ENCODE measurements at regions not wholly inside any gene's neighbourhood (a gene's known extent, or its start where the extent isn't known, plus 50 kb on each side); places are given as distances from the start of the nearest gene placed in this dataset.

DNA sequence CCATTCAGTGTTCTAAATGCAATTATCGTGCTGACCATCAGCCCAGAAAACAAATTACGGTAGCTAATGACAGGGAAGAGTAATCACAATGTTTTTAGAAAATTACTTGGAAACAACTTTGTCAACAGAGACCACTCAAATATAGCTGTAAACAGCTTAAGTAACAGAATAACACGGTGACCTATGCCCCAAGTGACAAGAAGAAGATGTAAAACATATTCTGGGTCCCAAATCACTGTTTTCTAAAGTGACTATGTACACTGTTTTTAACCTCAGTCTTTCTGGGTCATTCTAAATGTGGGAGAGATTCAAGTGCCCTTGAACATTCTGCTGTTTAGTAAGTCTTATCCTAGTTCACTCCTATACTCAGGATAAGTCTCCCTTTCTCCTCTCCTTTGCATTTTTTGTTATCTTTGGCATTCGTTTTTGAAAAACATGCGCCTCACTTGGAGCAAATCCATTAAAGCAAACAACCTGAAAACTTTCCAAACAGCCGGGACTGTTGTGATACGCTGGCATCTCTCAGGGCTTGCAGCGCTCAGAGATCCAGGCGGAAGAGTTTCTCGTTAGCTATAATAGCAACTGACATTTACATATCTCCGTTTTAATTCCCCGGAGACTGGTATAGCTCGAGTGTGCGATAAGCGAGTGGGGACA lies 114.5 kb upstream of the SOX4 start:
- DNase-seq: no peak

DNA sequence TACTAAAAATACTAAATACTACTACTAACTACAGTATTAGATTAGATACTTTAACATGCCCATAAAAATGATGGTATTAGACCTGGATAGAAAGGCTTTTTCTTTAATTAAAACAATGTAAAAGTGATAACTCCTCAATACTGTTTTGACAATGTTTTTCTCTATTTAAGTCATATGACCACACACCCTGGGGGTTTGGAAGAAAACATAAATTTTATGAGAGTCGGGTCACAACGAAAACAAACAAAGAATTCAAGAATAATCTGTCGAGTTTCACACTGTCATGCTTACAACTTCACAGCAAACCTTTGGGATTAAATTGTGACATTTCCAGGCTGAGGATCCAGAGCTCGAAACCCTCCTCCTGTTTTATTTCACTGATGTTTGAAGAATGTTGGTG lies 107.4 kb upstream of the SOX4 start:
- DNase-seq: no peak

DNA sequence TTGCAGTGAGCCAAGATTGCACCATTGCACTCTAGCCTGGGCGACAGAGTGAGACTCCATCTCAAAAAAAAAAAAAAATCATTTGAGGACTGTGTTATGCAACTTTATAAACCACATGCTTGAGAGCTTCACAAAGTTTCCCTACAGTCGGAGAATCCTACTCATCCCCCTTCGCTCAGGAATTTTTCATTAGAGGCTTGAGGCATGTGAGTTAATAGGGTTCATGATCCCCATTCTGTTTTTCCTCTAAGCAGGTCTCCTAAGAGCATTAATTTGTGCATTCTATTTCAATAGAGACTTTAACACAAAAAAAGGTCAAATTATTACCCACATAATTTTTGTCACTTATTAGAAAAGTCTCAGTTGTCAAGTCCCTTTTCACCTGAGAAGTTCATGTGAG lies 103.7 kb upstream of the SOX4 start:
- no peak for DNase-seq

DNA sequence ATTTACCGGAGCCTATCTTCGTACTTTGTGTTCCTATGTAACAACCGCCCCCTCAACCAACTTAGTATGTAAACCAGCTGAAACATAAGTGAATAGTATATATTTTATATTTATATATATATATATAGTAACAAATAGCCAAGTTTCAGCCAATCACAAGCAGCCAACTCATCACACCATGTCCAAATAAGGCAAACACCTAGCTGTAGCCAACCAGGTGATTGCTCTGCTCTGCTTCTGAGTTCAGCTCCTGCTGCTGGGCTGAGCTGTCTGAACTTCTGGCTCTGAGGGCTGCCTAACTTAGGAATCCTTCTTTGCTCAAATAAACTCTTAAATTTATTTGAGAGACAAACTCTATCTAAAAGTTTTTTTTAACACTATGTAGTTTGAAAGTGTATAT lies 101.6 kb upstream of the SOX4 start:
- DNase-seq: no peak

DNA sequence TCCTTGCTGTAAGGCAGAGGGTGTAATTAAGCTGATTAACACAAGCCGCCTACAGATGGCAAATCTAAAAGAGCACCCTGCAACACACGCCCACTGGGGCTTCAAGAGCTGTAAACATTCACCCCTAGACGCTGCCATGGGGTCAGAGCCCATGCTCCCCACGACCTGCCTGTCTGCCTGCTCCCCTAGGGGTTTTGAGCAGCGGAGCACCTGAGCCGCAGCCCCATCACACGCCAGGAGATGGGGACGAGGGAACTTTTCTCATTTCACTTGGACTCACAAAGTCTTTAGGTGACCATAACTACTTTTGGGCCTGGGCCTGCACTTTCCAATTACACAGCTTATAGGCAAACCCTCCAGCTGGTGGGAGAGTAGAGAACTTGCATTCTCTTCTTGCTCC lies 99.0 kb upstream of the SOX4 start:
- no peak for DNase-seq

DNA sequence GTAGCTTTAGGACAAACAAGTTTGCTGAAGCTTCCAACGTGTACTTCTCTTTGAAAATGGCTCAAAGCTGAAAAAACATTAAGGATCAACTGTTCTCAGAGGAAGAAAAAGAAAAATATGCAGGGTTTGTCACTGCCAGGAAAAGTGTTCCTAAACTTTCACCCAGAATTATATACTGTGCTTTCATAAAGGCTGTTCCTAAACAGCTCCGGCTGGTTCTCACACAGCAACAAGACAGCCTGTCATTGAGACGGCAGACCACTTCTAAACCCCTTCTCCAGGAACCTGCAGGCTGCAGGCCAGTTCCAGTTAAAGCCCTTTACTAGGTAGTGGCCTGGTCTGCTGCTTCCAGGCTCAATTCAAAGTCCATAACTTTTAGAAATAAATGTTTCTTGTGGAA lies 97.4 kb upstream of the SOX4 start:
- no peak for DNase-seq

DNA sequence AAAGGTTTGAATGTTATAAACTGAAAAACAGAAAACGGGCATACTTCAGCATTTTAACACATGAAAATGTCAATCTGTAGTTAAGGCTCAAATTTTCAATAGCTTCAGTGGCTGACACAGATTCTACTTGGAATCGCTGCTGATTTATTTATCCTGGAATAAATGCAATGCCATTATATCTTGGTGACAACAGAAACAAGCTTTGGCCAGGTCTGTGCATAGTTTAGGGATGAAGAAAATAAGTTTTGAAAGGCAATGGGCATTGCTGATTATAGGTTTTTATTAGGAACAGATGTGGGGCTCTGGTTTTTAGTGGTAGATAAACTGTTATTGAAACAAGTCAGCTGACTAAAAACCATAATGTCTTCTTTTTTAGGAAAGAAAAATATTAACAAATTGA lies 96.8 kb upstream of the SOX4 start:
- DNase-seq: no peak

DNA sequence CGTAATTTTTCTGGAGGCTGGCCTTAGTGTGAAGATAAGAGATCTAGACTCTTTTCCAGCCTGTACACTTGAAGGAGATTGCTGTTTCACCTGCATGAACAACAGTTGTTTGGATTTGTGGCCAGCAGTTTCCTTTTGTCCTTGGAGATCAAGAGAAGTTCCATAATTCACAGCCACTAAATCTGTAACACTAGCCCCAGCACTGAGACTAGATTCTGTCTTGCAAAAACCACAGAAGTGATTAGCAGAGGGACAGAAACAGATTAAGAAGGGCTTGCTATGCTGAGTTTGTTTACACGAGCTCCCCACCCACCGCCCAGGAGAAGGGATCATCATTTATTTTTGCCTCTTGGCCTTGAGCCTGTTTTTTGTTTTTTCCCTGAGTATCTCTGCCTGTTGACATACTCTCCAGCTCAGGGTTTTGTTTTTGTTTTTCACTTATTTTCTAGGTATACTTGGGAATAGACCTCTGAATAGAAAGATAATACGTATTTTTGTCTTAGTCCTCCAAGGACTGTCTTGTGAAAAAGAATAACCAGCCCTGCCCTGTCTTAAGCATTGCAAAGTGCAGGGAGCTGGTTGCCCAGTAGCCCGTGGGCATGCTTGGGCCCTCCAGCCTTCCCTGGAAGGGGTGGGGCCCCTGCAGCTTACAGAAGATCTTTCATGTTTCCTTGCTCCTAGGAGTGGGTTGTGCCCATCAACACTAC lies 93.1 kb upstream of the SOX4 start:
- no peak for DNase-seq

DNA sequence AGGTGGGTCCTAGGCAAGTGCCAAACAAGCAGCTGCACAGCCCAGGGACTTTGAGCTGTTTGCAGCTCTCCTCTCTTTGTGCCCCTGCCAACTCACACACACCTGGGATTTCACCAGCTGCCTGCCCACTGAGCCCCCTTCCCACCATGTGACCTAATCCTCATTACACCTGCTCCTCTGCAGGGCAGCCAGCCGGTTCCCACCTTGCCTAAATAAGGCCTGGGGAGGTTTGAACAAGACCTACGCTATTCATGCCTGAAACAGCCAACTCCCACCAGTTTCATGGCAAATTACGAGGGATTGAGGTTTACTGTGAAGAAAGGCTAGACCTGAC lies 92.6 kb upstream of the SOX4 start:
- DNase-seq: no peak

DNA sequence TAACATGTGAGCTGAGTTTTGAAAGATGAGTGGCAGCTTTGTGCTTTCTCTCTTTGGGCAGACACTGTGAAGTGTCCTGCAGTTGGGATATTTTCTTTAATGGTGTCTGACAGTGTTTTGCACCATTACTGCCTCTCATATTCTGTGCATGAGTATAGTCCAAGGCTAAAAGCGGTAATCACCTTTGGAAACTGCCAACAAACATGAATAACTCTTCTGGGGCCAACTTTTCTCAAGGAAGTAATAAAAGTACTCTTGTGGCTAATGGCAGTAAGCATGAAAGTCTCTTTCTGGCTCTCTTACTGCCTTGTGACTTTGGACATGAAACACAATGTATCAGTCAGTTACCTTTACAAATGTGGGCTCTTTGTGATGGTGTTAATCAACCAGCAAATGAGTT lies 91.7 kb upstream of the SOX4 start:
- no peak for DNase-seq

DNA sequence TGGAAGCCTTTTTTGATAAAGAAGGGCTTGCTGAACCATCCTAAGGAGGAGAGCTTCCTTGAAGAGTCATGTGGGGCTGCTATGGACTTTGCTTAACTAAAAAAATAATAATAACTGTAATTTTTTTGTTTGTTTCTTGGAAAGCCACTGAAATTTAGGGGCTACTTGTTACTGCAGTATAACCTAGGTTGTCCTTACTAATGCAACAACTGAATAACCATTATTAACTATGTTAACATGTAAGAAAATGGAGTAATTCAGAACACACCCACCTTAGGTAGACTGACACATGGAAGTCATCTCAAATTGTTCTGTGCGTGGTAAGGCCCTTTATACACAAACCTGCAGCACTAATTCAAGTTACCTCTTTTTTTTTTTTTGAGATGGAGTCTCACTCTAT lies 90.9 kb upstream of the SOX4 start:
- DNase-seq: no peak

DNA sequence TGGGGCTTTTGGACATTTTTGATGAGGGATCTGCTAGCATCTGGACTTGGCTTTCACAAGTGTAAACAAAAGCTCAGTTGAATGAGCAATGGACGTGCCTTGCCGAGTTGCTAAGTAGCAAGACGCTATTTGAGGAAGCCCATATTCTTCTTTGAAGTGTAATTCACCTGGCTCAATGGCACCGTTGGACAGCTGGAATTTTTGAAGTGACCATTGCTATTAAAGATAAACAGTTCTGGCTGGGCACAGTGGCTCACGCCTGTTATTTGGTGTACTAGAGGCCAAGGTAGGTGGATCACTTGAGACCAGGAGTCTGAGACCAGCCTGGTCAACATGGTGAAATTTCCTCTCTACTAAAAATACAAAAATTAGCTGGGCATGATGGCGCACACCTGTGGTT lies 88.8 kb upstream of the SOX4 start:
- DNase-seq: no peak

DNA sequence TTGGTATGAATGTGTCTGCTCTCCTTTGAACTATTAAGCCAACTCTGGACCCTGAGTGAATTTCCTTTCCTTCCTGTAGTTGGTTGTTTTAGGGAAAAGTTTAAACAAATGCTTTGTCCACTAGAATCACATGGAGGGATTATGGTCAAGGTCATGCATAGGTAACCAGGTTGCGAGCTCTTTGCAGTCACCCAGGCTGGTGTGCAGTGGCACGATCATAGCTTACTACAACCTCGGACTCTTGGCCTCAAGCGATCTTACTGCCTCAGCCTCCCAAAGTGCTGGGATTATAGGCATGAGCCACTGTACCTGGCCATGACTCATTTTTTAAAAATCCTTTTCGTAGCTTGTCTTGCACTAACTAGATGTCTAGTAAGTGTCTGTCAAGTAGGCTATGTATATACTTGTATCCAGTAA lies 88.0 kb upstream of the SOX4 start:
- DNase-seq: no peak

DNA sequence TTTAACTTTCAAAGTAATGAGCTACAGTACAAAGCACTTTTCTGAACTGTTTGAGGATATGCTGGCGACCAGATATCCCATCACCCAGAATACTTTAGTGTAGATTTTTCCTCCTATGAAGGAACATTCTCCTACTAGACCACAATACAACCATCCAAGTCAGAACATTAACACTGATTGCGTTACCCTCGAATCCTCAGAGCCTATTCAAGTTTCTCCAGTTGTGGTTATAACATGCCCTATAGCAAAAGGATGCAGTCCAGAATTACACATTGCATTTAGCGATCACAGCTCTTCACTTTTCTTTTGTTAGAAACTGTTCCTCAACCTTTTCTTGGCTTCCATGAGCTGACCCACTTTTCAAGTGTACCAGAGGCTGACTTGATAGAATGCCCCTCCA lies 87.4 kb upstream of the SOX4 start:
- no peak for DNase-seq

DNA sequence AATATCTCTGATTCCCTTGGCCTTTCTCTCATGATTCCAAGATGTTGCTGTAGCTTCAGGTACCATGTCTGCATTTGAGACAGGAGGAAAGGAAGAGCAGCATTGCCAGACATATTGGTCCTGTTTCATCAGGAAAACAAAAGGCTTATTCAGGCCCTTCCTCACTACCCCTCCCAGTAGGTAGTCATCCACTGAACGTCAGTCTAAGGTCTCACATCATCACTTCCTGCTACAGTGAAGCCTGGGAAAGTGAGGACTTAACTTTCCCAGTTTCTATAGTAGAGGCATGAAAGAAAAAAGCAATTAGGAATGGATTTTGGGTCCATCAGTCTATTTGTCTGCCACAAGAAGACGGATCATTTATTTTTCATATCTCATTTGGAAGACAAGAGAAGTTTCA lies 85.7 kb upstream of the SOX4 start:
- DNase-seq: no peak

DNA sequence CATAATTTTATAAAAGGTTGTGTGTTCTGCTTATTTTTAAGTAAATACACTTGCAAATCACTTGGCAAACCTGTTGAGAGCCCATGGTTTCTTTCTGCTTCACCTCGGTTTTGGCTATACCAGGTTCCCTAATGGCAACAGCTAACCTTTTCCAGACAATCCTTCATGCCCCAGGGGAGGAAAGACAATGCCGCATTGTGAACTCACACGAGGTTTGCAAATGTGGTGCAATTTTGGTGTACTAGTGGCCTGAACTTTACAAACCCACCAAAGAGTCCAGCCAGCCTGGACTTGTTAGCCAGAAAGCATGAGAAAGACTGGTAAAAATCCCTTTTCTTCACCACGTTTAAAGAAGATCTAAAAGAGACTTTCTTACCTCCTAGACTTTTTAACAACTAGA lies 84.8 kb upstream of the SOX4 start:
- no peak for DNase-seq

DNA sequence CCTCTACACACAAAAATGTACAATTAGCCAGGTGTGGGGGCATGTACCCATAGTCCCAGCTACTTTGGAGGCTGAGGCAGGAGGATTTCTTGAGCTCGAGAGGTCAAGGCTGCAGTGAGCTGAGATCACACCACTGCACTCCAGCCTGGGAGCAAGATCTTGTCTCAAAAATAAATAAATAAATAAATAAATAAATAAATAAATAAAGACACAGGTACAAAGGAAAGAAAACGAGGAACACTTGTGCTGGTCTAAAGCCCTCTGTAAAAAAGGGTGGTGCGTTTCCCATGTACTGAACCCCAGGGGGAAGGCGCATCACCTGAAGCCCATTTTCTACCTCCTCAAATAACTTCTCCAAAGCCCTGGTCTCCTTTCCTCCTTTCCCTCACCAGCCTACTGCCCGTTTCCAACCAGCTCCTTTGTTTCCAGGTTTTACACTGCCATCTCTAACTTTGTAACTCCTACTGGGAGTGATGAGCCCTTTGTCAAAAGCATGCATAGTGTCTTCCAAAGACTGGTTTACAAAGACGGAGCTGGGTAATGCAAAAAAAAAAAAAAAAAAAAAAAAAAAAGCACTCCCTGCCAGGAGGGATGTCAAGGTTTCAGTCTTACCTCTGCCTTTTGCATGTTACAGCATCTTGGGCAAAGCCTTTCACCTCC lies 81.5 kb upstream of the SOX4 start:
- no peak for DNase-seq

DNA sequence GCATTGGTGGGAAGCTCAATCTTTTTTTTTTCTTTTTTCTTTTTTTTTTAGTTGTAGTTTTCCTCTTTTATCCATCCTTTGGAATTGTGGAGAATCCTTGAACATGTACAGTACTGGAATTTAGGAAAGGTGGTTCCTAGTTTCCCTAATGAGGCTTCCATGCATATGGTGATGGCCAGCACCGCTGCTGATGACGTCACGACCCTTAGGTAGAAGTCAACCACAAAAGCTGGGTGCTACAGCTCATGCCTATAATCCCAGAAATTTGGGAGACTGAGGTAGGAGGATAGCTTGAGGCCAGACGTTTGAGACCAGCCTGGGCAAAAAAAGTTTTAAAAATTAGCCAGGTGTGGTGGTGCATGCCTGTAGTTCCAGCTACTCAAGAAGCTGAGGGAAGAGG lies 79.3 kb upstream of the SOX4 start:
- DNase-seq: no peak

DNA sequence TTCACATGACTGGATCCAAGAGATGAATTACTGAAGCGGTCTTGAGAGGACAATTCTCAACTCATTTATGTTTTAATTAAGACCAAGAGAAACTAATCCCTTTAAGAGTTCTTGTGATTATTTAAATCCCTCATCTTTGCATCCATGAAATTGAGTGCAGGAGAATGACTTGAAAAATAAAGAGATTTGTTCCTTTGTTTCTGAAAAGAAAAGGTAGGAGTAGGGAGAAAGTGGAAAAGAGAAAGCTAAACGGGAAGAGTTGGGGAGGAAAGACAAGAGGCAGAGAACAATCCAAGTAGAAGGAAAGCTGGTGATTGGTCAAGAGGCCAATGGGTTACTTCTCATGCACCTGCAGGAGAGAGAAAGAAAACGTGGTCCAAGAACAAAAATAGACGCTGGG lies 75.2 kb upstream of the SOX4 start:
- DNase-seq: no peak

DNA sequence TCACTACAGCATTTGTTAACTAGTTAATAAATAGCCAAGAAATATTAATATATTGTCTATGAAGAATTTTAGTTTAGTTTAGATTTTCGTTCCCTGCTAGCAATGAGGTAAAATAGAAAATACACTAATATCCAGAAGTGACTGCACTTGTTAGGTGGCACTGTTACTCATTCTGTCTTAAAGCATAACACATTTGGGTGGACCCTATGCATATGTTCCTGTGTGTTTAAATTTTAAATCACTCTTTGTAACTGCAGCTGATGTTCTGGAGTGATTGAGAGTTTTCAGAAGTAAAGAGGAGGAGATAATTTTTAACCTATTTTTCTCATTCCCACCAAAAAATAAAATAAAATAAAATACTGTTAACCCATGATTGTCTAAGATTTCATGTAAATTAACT lies 73.9 kb upstream of the SOX4 start:
- no peak for DNase-seq

DNA sequence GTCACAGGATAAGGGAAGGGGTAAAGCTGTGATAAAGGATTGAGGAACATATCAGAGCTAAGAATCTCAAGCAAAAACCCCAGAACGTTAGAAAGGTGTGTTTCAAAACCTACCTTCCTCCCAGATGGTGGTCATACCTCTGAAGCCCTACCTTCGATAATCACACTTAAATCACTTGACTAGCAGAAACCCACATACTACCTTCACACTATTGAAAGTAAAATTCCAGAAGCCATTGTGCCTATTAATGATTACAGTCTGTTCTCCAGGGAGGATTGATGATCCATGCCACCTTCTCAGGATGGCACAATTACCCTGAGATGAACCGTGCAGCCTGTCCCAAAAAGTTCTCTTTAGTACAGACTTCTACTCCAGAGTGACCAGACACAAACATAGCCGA lies 72.3 kb upstream of the SOX4 start:
- no peak for DNase-seq

DNA sequence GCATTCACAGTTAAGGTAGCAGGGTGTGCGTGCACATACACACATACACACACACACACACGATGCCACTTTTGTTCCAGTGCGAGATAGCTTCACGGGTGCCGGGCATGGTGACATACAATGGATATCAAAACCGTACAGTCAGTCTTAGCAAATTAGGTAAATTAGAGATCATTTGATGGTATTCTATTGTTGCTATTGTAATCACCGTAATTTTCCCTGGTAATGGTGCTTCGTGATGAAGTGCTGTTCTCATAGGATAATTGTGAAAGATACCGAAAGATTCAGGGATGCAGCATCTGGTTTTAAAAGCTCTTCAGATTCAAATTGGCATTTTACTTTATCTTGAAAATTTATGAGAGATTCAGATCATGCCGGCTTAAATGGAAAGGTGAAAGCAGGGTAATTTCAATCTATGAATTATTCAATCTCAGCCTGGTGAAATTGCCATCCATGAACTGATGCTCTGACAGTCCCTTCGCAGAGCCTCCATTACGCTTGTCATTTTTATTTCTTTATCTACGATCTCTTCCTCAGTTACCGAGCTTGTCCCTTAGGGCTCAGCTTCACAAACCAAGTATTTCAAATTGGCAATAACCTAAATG lies 71.3 kb upstream of the SOX4 start:
- no peak for DNase-seq

DNA sequence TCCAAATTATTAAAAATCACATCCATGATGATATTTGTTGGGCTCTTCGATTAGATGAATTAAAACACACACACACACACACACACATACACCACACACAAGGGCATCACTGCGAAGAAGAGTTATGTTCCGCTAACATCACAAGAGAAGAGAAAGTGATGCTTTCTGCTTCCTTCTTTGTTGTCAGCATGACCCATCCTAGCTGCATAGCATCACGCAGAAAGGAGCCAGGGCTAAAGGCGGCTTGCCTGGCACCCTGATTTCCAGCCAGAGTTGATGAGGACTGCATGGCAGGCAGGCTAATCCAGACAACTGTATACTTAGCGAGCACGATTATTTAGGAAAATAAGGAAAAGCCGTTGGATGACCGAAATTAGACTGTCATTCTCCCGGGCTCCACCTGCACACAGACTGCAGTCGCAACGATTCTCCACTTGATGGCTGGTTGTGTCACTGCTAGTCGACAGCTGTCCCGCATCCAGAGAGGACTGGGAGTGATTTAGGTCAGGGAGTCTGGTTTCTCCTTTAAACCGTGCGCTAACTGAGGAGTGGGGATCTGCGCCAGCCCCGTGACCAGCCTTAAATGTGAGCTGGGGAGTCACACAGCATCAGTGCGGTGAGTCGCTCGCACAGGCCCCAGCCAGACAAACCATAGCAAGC lies 70.6 kb upstream of the SOX4 start:
- no peak for DNase-seq

DNA sequence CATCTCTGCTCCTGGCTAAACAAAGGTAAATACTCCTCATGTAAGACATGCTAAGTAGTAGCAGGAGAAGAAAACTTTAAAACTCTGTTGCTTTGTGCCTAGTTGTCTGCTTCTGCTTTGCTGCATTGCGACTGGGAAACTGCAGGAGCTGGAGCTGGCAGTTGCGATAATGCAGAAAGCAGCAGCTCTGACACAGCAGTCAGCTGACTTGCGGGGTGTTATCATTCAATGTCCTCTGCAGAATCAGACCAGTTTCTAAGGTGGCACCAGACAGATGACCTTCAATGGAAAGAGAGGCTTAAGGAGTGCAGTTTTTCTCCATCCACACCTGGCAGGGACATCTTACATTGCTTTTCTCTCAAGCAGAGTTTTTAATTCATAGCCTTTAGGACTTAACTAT lies 69.9 kb upstream of the SOX4 start:
- no peak for DNase-seq
